B cell (primary cell): ENCODE measurements at regions not wholly inside any gene's neighbourhood (a gene's known extent, or its start where the extent isn't known, plus 50 kb on each side); places are given as distances from the start of the nearest gene placed in this dataset.
"Not testable (repeated sequence)": the region's sequence is repeated elsewhere in the genome, so short reads cannot be mapped to it uniquely, and the experiment has no call there.

Experiments
- EZH2 ChIP-seq: IDR thresholded peaks from 2 replicates; pipeline ENCODE4 v1.6.1; 2012; ENCODE audit warnings: borderline replicate concordance, low read depth, mild to moderate bottlenecking, moderate library complexity, low read length; ENCODE audit not compliant: insufficient read depth, poor library complexity, severe bottlenecking
- TF ChIP-seq, protein P1 (sequence below): fragments of 200-600 bp; IDR thresholded peaks from one replicate; pipeline ENCODE4 v1.8.0; 2022; ENCODE audit warnings: antibody characterized with exemption, mild to moderate bottlenecking

GRCh38 chr14:41518030-41518429, 88.6 kb upstream of the LRFN5 start:
- TF ChIP-seq, protein P1, sequence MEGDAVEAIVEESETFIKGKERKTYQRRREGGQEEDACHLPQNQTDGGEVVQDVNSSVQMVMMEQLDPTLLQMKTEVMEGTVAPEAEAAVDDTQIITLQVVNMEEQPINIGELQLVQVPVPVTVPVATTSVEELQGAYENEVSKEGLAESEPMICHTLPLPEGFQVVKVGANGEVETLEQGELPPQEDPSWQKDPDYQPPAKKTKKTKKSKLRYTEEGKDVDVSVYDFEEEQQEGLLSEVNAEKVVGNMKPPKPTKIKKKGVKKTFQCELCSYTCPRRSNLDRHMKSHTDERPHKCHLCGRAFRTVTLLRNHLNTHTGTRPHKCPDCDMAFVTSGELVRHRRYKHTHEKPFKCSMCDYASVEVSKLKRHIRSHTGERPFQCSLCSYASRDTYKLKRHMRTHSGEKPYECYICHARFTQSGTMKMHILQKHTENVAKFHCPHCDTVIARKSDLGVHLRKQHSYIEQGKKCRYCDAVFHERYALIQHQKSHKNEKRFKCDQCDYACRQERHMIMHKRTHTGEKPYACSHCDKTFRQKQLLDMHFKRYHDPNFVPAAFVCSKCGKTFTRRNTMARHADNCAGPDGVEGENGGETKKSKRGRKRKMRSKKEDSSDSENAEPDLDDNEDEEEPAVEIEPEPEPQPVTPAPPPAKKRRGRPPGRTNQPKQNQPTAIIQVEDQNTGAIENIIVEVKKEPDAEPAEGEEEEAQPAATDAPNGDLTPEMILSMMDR = not testable (repeated sequence)
- TF ChIP-seq EZH2 = not testable (repeated sequence)
